Suprapubic skin (tissue), 3 donors: ENCODE measurements at regions not wholly inside any gene's neighbourhood (a gene's known extent, or its start where the extent isn't known, plus 50 kb on each side); places are given as distances from the start of the nearest gene placed in this dataset.

Source experiments
- CTCF ChIP-seq, 2 donors: fragments of 200-600 bp in 1 of 2; fragments of 450-650 bp in 1 of 2; sonication (generic) in 1 of 2; IDR thresholded peaks; one replicate each; pipeline ENCODE4 v1.5.1; 2016 to 2019; ENCODE audit warnings: antibody characterized with exemption in 2 of 2, mild to moderate bottlenecking in 1 of 2, moderate library complexity in 1 of 2
- EP300 ChIP-seq: sonication (generic); formaldehyde crosslinking; IDR thresholded peaks from one replicate; pipeline ENCODE4 v1.6.1; 2017; ENCODE audit warnings: antibody characterized with exemption
- POLR2A ChIP-seq, 2 donors: fragments of 450-650 bp; IDR thresholded peaks; one replicate each; pipeline ENCODE4 v1.6.1; 2017; ENCODE audit warnings: antibody characterized with exemption in 2 of 2, mild to moderate bottlenecking in 2 of 2, moderate library complexity in 2 of 2

GRCh38 chr16:62921904-62922303 lies 885.7 kb upstream of the CDH8 start:
- TF ChIP-seq CTCF (IDR thresholded peaks at IDR 0.05) = no peak
- no peak for TF ChIP-seq POLR2A (IDR thresholded peaks at IDR 0.05)
- no peak for TF ChIP-seq EP300
